OCI-LY1 (cell line): ENCODE measurements at regions not wholly inside any gene's neighbourhood (a gene's known extent, or its start where the extent isn't known, plus 50 kb on each side); places are given as distances from the start of the nearest gene placed in this dataset.

Experiments used
- CTCF ChIP-seq: fragments of 200-600 bp; sonication (generic), shearing (Covaris generic); IDR thresholded peaks from 2 replicates; pipeline ENCODE4 v1.5.1; 2017; ENCODE audit warnings: mild to moderate bottlenecking, antibody characterized with exemption, low read length, moderate library complexity, mixed read lengths
- EZH2 ChIP-seq: fragments of 200-600 bp; sonication (generic), shearing (Covaris generic); IDR thresholded peaks from 2 replicates; pipeline ENCODE4 v1.8.0; 2017; ENCODE audit warnings: borderline replicate concordance, mixed run types, mild to moderate bottlenecking, antibody characterized with exemption, low read length, moderate library complexity, mixed read lengths

- TF ChIP-seq CTCF (no peak), EZH2 (no peak)
Measured at GRCh38 chr1:219463636-219464035, 149.3 kb downstream of the ZC3H11B start.
